Colonic mucosa (tissue), 4 donors: ENCODE measurements at regions not wholly inside any gene's neighbourhood (a gene's known extent, or its start where the extent isn't known, plus 50 kb on each side); places are given as distances from the start of the nearest gene placed in this dataset.

ENCODE experiments used
- DNase-seq: peaks from one replicate; pipeline ENCODE4 v3.0.0-alpha.2; 2020
- H3K27ac ChIP-seq: fragments of 200-600 bp; one replicate; pipeline ENCODE4 v1.8.0; 2021
- H3K27me3 ChIP-seq: fragments of 200-600 bp; one replicate; pipeline ENCODE4 v1.8.0; 2021
- H3K36me3 ChIP-seq: fragments of 200-600 bp; one replicate; pipeline ENCODE4 v1.8.0; 2021
- H3K4me1 ChIP-seq: fragments of 200-600 bp; one replicate; pipeline ENCODE4 v1.8.0; 2021; ENCODE audit warnings: mild to moderate bottlenecking
- H3K4me3 ChIP-seq: fragments of 200-600 bp; one replicate; pipeline ENCODE4 v1.8.0; 2021
- H3K9ac ChIP-seq, 2 donors: one replicate each; pipeline ENCODE4 v1.7.0; 2013; ENCODE audit warnings: control low read depth in 2 of 2, low read depth in 2 of 2, low read length in 2 of 2
- H3K9me3 ChIP-seq: fragments of 200-600 bp; one replicate; pipeline ENCODE4 v1.8.0; 2021
- intact Hi-C: fragments of 100-400 bp; cut with DNase I; formaldehyde crosslinking; loops from one replicate; pipeline ENCODE4 v1.14.1; 2022
- TF ChIP-seq, protein P1 (sequence below): fragments of 200-600 bp; IDR thresholded peaks from one replicate; pipeline ENCODE4 v1.8.0; 2022; ENCODE audit warnings: antibody characterized with exemption, mild to moderate bottlenecking
- donor health status: healthy.
- donor health status: DM: no; HTN: no; CAD: no.
- donor health status: DM: no; HTN: no; CAD: no.

DNA sequence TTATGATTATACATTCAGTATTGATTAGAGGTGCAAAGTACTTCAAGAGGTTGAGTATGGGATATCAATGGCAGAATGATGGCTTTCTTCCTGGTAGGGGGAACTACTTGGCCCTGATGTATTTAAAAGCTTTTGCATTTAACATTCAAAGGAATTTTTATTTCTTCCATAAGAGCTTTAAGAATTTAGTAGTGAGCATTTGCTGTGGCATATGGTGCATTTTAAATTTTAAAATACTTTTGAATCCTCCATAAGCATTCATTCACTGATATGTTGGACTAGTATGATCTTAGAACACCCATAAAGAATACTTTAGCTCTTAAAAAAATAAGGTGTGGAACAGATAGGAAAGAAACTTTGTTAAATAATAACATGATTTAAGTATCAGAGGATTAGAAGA lies 191.9 kb upstream of the PPP1R3A start:
- intact Hi-C loops, result no loop called here

GRCh38 chr7:114109721-114110120 lies 190.9 kb upstream of the PPP1R3A start:
- no peak overlapping the region for H3K9ac ChIP-seq
- no peaks in the 10 kb centered on the region for H3K36me3 ChIP-seq
- no peaks in the 10 kb centered on the region for H3K9me3 ChIP-seq
- H3K4me3 ChIP-seq, result no peak overlapping the region
- TF ChIP-seq, protein P1, sequence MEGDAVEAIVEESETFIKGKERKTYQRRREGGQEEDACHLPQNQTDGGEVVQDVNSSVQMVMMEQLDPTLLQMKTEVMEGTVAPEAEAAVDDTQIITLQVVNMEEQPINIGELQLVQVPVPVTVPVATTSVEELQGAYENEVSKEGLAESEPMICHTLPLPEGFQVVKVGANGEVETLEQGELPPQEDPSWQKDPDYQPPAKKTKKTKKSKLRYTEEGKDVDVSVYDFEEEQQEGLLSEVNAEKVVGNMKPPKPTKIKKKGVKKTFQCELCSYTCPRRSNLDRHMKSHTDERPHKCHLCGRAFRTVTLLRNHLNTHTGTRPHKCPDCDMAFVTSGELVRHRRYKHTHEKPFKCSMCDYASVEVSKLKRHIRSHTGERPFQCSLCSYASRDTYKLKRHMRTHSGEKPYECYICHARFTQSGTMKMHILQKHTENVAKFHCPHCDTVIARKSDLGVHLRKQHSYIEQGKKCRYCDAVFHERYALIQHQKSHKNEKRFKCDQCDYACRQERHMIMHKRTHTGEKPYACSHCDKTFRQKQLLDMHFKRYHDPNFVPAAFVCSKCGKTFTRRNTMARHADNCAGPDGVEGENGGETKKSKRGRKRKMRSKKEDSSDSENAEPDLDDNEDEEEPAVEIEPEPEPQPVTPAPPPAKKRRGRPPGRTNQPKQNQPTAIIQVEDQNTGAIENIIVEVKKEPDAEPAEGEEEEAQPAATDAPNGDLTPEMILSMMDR, result no peak
- no peak for DNase-seq
- H3K4me1 ChIP-seq, result no peaks in the 10 kb centered on the region
- no peak overlapping the region for H3K27ac ChIP-seq
- H3K27me3 ChIP-seq, result no peaks in the 10 kb centered on the region
- intact Hi-C loops, result no loop called here

More for the DNA sequence above, 191.9 kb upstream of the PPP1R3A start:
- Histone ChIP-seq H3K9ac (no peak overlapping the region), H3K9me3 (no peaks in the 10 kb centered on the region), H3K27ac (no peak overlapping the region), H3K36me3 (no peaks in the 10 kb centered on the region), H3K4me3 (no peak overlapping the region), H3K4me1 (no peaks in the 10 kb centered on the region), H3K27me3 (no peaks in the 10 kb centered on the region)
- no peak for DNase-seq
- TF ChIP-seq, protein P1, result no peak

DNA sequence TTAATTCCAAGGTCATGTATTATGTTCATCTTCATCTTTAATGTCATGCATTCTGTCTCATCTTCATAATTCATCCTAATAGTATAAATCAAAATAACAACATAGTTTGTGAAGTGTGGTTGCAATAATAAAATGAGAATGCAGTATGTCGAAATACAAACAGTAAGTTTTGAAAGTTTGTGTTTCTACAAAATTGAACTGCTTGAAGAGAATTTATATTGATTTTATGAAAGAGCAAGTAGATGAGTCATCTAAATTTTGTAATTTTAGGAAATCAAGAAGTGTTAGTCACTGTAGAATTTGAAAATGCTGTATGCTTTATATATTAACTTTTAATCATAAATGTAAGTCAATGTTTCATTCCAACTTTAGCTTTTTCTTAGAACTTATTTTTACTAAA lies 190.5 kb upstream of the PPP1R3A start:
- H3K27ac ChIP-seq, result no peak overlapping the region
- no peaks in the 10 kb centered on the region for H3K36me3 ChIP-seq
- no peaks in the 10 kb centered on the region for H3K4me1 ChIP-seq
- no peaks in the 10 kb centered on the region for H3K27me3 ChIP-seq
- no peak overlapping the region for H3K4me3 ChIP-seq
- H3K9me3 ChIP-seq, result no peaks in the 10 kb centered on the region
- no peak for DNase-seq
- H3K9ac ChIP-seq, result no peak overlapping the region
- intact Hi-C loops, result no loop called here
- TF ChIP-seq, protein P1, result no peak

- Histone ChIP-seq H3K9ac (no peak overlapping the region), H3K4me3 (no peak overlapping the region), H3K27me3 (no peaks in the 10 kb centered on the region), H3K27ac (no peak overlapping the region), H3K9me3 (no peaks in the 10 kb centered on the region), H3K36me3 (no peaks in the 10 kb centered on the region), H3K4me1 (no peaks in the 10 kb centered on the region)
- intact Hi-C loops, result no loop called here
- DNase-seq, result no peak
- TF ChIP-seq, protein P1, result no peak
Observed at GRCh38 chr7:114108510-114108909, 189.7 kb upstream of the PPP1R3A start.

DNA sequence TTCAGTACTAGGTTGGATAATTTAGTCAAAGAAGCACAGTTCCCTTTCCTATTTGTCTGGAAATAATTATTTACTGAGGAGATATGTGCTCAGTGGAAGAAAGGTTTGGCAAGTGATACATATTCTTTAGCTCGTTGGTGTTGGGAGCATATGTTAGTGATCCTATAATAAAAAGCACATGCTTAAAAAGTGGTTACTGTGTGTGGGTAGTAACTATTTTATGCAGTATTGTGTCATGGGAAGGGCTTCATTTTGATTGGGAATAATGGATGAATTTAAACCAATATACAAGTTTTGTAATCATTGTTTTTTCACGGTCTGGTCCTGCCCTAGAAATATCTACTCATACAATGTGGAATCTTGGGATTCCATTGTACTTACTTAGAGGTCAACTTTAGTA lies 188.7 kb upstream of the PPP1R3A start:
- Histone ChIP-seq H3K4me1 (no peaks in the 10 kb centered on the region), H3K9me3 (no peaks in the 10 kb centered on the region), H3K4me3 (no peak overlapping the region), H3K27me3 (no peaks in the 10 kb centered on the region), H3K36me3 (no peaks in the 10 kb centered on the region), H3K9ac (no peak overlapping the region), H3K27ac (no peak overlapping the region)
- intact Hi-C loops, result no loop called here
- DNase-seq, result no peak
- TF ChIP-seq, protein P1, result no peak

GRCh38 chr7:114104035-114104434 lies 185.2 kb upstream of the PPP1R3A start:
- TF ChIP-seq, protein P1, result no peak
- no peak overlapping the region for H3K27ac ChIP-seq
- H3K4me1 ChIP-seq, result no peaks in the 10 kb centered on the region
- no peaks in the 10 kb centered on the region for H3K27me3 ChIP-seq
- H3K9me3 ChIP-seq, result no peaks in the 10 kb centered on the region
- intact Hi-C loops, result no loop called here
- H3K36me3 ChIP-seq, result no peaks in the 10 kb centered on the region
- DNase-seq, result no peak
- H3K9ac ChIP-seq, result no peak overlapping the region
- no peak overlapping the region for H3K4me3 ChIP-seq
